Left ventricle myocardium inferior (tissue), 1 donor: ENCODE measurements at regions not wholly inside any gene's neighbourhood (a gene's known extent, or its start where the extent isn't known, plus 50 kb on each side); places are given as distances from the start of the nearest gene placed in this dataset.

Experiments used
- DNase-seq: peaks from one replicate; pipeline ENCODE4 v3.0.0-alpha.2; 2020
- H3K27ac ChIP-seq: fragments of 200-600 bp; replicated peaks from 2 replicates; pipeline ENCODE4 v1.8.0; 2021
- H3K27me3 ChIP-seq: fragments of 200-600 bp; 2 replicates; pipeline ENCODE4 v1.8.0; 2021; ENCODE audit warnings: low read depth
- H3K36me3 ChIP-seq: fragments of 200-600 bp; 2 replicates; pipeline ENCODE4 v1.8.0; 2021
- H3K4me1 ChIP-seq: fragments of 200-600 bp; 2 replicates; pipeline ENCODE4 v1.8.0; 2021
- H3K4me3 ChIP-seq: fragments of 200-600 bp; 2 replicates; pipeline ENCODE4 v1.8.0; 2021; ENCODE audit warnings: mild to moderate bottlenecking, moderate library complexity
- H3K9me3 ChIP-seq: fragments of 200-600 bp; replicated peaks from 2 replicates; pipeline ENCODE4 v1.8.0; 2021
- CTCF ChIP-seq: fragments of 200-600 bp; IDR thresholded peaks from 2 replicates; pipeline ENCODE4 v1.8.0; 2021; ENCODE audit warnings: antibody characterized with exemption, mild to moderate bottlenecking, borderline replicate concordance
- intact Hi-C: fragments of 100-400 bp; cut with micrococcal nuclease; formaldehyde crosslinking; loops from one replicate; pipeline ENCODE4 v1.11.0; 2022
- donor health status: DM: no; HTN: yes; CAD: no; lungs with severe emphysema.

GRCh38 chr5:133824661-133825254 is 143.7 kb downstream of the C5orf15 start:
- Histone ChIP-seq H3K4me1 (peaks cover 31% of the 10 kb centered on the region), H3K27ac (no peak overlapping the region), H3K9me3 (peaks cover 3% of the 10 kb centered on the region), H3K27me3 (peaks cover 17% of the 10 kb centered on the region), H3K36me3 (no peaks in the 10 kb centered on the region), H3K4me3 (no peak overlapping the region)
- no peak for DNase-seq
- no peak for TF ChIP-seq CTCF
- intact Hi-C loops: no loop called here

GRCh38 chr5:133821889-133822288 is 146.5 kb downstream of the C5orf15 start:
- no peak for DNase-seq
- Histone ChIP-seq H3K4me3 (no peak overlapping the region), H3K36me3 (no peaks in the 10 kb centered on the region), H3K4me1 (peaks cover 56% of the 10 kb centered on the region), H3K9me3 (peaks cover 3% of the 10 kb centered on the region), H3K27me3 (peaks cover 13% of the 10 kb centered on the region), H3K27ac (no peak overlapping the region)
- TF ChIP-seq CTCF: no peak
- intact Hi-C loops: no loop called here

- H3K27ac ChIP-seq: peak overlapping the region; percentile 72
- no peak overlapping the region for H3K4me3 ChIP-seq
- peaks cover 1% of the 10 kb centered on the region for H3K9me3 ChIP-seq
- intact Hi-C loops: no loop called here
- peaks cover 56% of the 10 kb centered on the region for H3K4me1 ChIP-seq
- DNase-seq: no peak
- H3K27me3 ChIP-seq: peaks cover 9% of the 10 kb centered on the region
- H3K36me3 ChIP-seq: no peaks in the 10 kb centered on the region
- TF ChIP-seq CTCF: no peak
Measured at GRCh38 chr5:133821311-133821741, 147.1 kb downstream of the C5orf15 start.

GRCh38 chr5:133820507-133820906 is 147.9 kb downstream of the C5orf15 start:
- H3K9me3 ChIP-seq: no peaks in the 10 kb centered on the region
- H3K4me3 ChIP-seq: no peak overlapping the region
- intact Hi-C loops: no loop called here
- H3K27me3 ChIP-seq: peaks cover 2% of the 10 kb centered on the region
- H3K36me3 ChIP-seq: no peaks in the 10 kb centered on the region
- peaks cover 52% of the 10 kb centered on the region for H3K4me1 ChIP-seq
- H3K27ac ChIP-seq: peak overlapping the region; percentile 72
- no peak for TF ChIP-seq CTCF
- no peak for DNase-seq

GRCh38 chr5:133819977-133820471 is 148.4 kb downstream of the C5orf15 start:
- no peak overlapping the region for H3K4me3 ChIP-seq
- no peaks in the 10 kb centered on the region for H3K9me3 ChIP-seq
- no peak for TF ChIP-seq CTCF
- intact Hi-C loops: no loop called here
- H3K4me1 ChIP-seq: peaks cover 48% of the 10 kb centered on the region
- H3K36me3 ChIP-seq: no peaks in the 10 kb centered on the region
- no peak for DNase-seq
- peak overlapping the region; percentile 72 for H3K27ac ChIP-seq
- no peaks in the 10 kb centered on the region for H3K27me3 ChIP-seq
